ENCODE measurements at regions not wholly inside any gene's neighbourhood (a gene's known extent, or its start where the extent isn't known, plus 50 kb on each side); places are given as distances from the start of the nearest gene placed in this dataset.

DNA sequence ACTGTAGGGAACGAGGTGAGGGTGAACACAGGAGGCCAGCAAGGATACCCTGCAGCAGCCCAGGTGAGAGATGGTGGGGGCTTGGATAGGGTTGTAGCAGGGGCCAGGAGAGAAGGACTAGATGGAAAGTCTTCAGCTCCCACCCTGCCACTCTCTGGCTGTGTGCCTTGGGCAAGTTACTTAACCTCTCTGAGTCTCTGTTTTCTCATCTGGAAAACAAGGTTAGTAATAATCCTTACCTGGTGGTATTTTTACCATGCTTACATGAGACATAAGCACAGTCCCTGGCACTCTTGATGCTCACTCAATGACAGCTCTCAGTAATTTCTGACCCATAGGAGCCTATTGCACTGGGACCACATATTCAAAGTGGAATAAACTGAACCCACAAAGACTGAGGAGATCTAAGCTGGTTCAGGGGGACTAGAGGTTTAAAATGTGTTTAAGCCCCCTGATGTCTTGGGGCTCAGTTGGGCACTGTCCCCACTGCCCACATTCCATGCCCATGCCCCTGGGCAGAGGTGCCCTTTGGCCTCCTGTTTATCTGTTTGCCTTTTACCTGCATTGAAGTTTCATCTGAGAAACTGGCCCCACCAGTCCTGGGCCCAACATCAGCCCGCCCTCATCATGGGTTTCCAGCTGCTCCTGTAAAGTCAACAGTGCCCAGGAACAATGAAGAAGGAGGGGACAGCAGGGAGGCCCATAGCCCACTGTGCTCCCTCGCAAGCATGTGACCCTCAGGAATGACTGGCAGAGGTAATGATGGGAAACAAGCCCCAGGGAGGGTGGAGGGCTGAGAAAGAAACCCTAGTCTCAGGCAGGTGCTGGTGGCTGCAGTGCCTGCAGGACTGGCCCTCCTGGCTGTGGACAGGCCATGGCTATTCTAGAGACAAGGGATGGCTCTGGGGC is 104.0 kb downstream of the VEGFA start:
- H3K9me3 ChIP-seq = no peaks in the 10 kb centered on the region
- in situ Hi-C loops (cut with MboI; ENCODE audit: low sequenced_read_pairs in 4 of 4) (no loop called here), intact Hi-C loops (cut with DNase I; ENCODE audit: low total_unique reads) (no loop called here)
- no peak for DNase-seq
- H3K36me3 ChIP-seq = no peaks in the 10 kb centered on the region
- no peak for ATAC-seq
- no peak overlapping the region for H3K4me3 ChIP-seq
- no peaks in the 10 kb centered on the region for H3K4me1 ChIP-seq
- TF ChIP-seq POLR2A (IDR thresholded peaks at IDR 0.05) = no peak
- TF ChIP-seq, protein P1, sequence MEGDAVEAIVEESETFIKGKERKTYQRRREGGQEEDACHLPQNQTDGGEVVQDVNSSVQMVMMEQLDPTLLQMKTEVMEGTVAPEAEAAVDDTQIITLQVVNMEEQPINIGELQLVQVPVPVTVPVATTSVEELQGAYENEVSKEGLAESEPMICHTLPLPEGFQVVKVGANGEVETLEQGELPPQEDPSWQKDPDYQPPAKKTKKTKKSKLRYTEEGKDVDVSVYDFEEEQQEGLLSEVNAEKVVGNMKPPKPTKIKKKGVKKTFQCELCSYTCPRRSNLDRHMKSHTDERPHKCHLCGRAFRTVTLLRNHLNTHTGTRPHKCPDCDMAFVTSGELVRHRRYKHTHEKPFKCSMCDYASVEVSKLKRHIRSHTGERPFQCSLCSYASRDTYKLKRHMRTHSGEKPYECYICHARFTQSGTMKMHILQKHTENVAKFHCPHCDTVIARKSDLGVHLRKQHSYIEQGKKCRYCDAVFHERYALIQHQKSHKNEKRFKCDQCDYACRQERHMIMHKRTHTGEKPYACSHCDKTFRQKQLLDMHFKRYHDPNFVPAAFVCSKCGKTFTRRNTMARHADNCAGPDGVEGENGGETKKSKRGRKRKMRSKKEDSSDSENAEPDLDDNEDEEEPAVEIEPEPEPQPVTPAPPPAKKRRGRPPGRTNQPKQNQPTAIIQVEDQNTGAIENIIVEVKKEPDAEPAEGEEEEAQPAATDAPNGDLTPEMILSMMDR (IDR thresholded peaks at IDR 0.05 in 4 of 5, conservative IDR thresholded peaks at IDR 0.05 in 1 of 5) = no peak
- no peaks in the 10 kb centered on the region for H3K27me3 ChIP-seq
- H3K27ac ChIP-seq = no peak overlapping the region

GRCh38 chr6:43871933-43872332 is 101.9 kb downstream of the VEGFA start:
- intact Hi-C loops (cut with DNase I; ENCODE audit: low total_unique reads) = no loop called here

GRCh38 chr6:43871284-43871683 is 101.3 kb downstream of the VEGFA start:
- H3K9me3 ChIP-seq = no peaks in the 10 kb centered on the region
- no peak for DNase-seq
- intact Hi-C loops (cut with DNase I; ENCODE audit: low total_unique reads) (no loop called here), in situ Hi-C loops (cut with MboI; ENCODE audit: low sequenced_read_pairs in 4 of 4) (no loop called here)
- ATAC-seq = no peak
- H3K36me3 ChIP-seq = no peaks in the 10 kb centered on the region
- no peak overlapping the region for H3K27ac ChIP-seq
- H3K4me1 ChIP-seq = no peaks in the 10 kb centered on the region
- H3K27me3 ChIP-seq = no peaks in the 10 kb centered on the region
- TF ChIP-seq POLR2A (IDR thresholded peaks at IDR 0.05) = no peak
- TF ChIP-seq, protein P1 (IDR thresholded peaks at IDR 0.05 in 4 of 5, conservative IDR thresholded peaks at IDR 0.05 in 1 of 5) = no peak
- no peak overlapping the region for H3K4me3 ChIP-seq

More at GRCh38 chr6:43871933-43872332, 101.9 kb downstream of the VEGFA start:
- H3K9me3 ChIP-seq = no peaks in the 10 kb centered on the region
- in situ Hi-C loops (cut with MboI; ENCODE audit: low sequenced_read_pairs in 4 of 4) = no loop called here
- H3K36me3 ChIP-seq = no peaks in the 10 kb centered on the region
- no peak overlapping the region for H3K4me3 ChIP-seq
- DNase-seq (no peak), ATAC-seq (no peak)
- no peaks in the 10 kb centered on the region for H3K27me3 ChIP-seq
- no peaks in the 10 kb centered on the region for H3K4me1 ChIP-seq
- no peak overlapping the region for H3K27ac ChIP-seq
- TF ChIP-seq, protein P1 (IDR thresholded peaks at IDR 0.05 in 4 of 5, conservative IDR thresholded peaks at IDR 0.05 in 1 of 5) = no peak
- no peak for TF ChIP-seq POLR2A (IDR thresholded peaks at IDR 0.05)

DNA sequence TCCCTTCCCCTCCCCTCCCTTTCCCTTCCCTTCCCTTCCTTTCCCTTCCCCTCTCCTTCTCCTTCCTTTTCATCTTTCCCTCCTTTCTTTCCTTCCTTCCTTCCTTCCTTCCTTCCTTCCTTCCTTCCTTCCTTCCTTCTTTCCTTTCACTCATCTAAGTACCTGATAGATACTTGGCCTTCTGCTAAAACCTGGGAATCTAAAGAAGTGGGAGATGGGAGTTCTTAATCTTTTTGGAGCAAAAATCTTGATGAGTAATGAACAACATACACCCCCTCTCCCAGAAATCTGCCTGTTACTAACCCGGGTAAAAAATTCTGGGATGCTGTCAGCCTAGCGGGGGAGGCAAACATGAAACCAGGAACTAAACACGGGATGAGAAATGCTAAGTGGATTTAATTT is 100.7 kb downstream of the VEGFA start:
- Histone ChIP-seq H3K4me3 (no peak overlapping the region), H3K9me3 (no peaks in the 10 kb centered on the region)
- ATAC-seq = no peak

More for the DNA sequence above, 100.7 kb downstream of the VEGFA start:
- no peaks in the 10 kb centered on the region for H3K4me1 ChIP-seq
- DNase-seq = no peak
- TF ChIP-seq, protein P1 (IDR thresholded peaks at IDR 0.05 in 4 of 5, conservative IDR thresholded peaks at IDR 0.05 in 1 of 5) = no peak
- no peak for TF ChIP-seq POLR2A (IDR thresholded peaks at IDR 0.05)
- H3K27me3 ChIP-seq = no peaks in the 10 kb centered on the region
- H3K36me3 ChIP-seq = no peaks in the 10 kb centered on the region
- no peak overlapping the region for H3K27ac ChIP-seq
- in situ Hi-C loops (cut with MboI; ENCODE audit: low sequenced_read_pairs in 4 of 4) = no loop called here
- intact Hi-C loops (cut with DNase I; ENCODE audit: low total_unique reads) = no loop called here
